ENCODE measurements at regions not wholly inside any gene's neighbourhood (a gene's known extent, or its start where the extent isn't known, plus 50 kb on each side); places are given as distances from the start of the nearest gene placed in this dataset.

DNA sequence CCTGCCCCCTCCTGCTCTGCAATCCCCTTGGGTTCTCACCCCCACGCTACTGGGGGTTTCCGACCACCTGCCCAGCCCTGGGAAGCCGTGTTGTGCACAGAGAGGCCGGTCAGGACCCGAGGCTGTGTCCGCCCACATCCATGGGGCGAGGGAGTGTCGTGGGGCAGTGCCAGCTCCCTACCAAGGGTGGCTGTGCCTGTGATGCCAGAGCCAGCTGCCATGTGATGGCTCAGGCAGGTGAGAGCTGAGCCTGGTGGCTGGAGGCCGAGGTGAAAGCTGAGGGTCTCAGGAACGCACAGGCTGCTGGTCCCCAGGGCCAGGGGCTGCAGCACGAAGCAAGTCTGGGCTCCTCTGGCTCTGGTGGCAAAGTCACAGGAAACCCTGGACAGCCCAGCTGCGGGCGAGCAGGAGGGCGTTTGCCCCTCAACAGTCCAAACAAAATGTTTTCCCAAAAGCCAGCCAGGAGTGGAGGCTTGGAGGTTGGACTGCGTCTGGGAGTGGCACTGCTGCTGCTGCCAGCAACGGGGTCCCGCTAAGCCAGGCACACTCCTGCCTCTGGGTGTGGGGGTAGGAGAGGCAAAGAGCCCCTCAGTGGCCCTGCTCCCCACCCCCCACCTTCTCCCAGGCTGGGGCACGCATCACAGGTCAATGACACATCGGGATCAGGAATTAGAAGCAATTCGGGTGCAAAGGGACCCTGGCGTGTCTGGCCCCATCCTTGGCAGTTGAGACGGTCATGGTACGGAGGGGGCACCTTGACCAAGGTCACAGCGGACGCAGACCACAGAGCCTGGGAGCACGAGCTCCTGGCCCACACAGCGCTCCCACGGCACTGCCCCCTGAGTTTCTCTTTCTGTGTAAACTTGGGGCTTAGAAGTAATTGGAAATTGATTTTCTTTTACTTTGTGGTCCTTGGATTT, 72.4 kb upstream of the GPC1 start:
- DNase-seq = no peak

DNA sequence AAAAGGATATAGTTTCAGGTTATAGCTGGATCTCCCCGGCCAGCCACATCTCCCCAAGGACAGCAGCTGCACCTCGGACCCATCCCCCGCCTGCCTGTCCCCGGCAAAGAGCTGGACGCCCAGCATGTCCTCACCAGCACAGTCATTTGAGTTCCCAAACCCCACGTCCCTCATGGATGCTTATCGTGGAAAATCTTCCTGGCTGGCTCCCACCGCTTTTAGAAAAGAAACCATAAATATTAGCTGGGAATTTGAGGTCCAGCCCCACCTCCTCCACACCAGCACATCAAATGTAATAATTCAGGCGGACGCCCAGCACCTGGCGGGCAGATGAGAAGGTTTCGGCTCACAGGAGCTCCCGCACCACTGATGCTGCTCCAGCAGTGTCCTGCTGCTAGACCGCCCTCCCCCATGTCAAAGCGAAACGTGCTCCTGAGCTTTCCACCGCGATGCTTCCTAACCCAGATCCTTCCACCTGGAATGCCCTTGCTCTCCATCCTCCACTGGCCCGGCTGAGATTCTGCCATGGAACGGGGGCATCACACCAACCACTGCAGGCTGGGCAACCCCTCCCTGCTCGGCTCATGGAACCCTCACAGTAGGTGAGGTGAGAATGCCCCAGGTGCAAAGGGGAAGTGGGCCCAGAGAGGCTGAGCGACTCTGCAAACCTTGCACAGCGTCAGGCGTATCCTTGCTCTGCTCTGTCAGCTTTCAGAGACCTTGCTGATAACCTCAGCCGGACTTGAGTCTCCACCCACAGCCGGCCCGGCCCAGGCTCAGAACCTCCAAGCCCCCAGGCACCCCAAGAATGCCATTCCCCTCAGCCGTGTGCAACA, 71.5 kb upstream of the GPC1 start:
- DNase-seq = peak in 1 of 3 experiments; percentile 33

DNA sequence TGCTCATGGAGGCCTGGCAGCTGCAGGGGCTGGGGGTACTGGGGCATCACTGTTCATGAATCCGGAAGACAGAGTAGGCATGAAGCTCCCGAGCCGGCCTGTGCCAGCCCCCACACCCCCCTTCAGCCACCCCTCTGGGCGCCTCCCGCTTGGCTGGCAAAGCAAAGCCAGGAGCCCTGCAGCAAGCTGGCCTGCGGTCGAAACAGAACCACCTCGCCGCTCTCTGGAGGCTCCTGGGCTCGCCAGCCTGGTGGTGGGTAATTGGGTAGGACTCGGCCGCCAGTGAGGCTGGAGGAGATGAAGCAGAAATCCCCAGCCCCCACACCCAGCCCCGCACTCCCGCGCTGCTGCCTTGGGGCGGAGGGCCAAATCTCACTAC, 70.9 kb upstream of the GPC1 start:
- DNase-seq = no peak

DNA sequence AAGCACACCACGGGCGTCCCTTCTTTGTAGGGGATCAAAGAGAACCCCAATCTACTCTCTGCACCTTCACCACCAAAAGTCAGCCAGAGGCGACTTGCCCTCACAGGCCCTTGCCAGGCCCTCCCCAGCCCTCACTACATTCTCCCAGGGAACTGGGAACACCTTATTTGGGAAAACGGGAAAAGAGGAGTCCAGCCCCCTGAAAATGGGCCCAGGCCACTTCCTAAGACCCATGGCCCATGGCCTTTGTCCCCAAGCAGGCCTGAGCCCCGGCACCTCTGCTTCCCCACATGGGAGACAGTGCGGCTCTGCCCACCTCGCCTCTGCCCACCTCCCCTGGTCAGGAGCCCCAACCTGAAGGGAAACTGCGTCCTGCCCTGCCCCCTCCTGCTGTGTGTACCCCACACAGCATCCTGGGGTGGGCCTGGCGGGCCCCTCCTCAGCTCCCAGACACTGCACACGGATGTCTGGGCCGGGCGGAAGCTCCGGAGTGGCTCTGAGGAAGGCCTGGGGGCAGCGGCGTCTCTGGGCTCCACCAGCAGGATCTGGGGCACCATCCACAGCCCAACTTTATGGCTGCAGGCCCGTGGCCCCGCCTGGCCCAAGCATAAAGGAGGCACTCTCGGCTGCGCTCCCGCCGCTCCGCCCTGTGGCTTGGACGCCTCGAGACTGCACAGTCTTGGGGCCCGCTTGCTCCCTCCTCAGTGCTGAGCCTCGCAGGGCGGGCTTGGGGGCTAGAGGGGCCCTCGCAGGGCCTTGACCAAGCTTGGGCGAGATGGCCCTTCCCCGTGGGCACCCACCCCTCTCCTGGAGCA, 70.3 kb upstream of the GPC1 start:
- DNase-seq = no peak

DNA sequence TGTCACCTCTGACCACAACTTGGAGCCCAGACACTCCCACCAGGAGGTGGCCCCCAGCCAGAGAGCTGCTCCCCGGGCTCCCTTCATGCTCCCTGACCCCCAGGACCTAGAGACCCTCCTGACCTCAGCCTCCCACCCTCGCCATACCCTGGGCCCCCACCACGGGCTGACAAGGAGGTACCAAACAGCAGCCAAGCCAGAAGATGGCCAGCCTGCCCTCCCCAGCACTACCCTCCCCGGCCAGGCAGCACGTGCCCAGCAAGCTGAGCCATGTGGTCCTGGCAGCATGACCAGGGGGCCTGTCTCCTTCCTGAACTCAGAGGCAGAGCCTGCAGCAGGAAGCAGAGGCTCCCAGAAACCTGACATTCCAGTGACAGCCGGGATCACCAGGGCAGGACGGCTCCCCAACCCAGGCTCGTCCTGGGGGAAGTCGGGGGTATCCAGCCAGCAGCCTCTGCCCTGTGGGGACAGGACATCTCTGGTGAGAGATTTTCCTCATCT, 69.4 kb upstream of the GPC1 start:
- no peak for DNase-seq

DNA sequence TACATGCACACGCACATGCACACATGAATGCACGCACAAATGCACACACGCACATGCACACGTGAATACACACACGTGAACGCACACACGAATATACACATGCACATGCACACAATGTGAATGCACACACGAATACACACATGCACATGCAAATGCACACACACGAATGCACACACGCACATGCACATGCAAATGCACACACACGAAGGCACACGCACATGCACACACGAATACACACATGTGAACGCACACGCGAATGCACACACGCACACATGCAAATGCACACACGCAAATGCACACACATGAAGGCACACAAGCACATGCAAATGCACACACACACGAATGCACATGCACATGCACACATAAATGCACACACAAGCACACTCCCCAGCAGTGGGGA, 68.6 kb upstream of the GPC1 start:
- no peak for DNase-seq

DNA sequence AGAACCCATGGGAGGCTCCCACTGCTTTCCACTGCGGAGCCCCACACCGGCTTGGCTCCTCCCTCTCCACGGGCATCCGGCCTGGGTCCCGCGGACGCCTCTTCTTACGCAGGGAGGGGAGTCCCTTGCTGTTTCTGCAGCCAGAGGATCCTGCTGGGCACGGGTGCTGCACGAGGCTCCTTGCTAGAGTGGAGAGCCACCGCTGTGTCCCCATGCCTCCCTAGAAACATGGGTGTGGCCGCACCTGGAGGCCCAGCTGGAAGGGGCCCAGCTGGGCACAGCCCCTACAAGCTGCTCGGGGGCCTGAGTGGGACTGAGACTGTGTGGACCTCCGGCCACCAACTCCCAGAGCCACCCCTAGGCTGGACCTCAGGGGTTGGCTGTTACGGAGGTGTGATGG, 67.7 kb upstream of the GPC1 start:
- DNase-seq = no peak

DNA sequence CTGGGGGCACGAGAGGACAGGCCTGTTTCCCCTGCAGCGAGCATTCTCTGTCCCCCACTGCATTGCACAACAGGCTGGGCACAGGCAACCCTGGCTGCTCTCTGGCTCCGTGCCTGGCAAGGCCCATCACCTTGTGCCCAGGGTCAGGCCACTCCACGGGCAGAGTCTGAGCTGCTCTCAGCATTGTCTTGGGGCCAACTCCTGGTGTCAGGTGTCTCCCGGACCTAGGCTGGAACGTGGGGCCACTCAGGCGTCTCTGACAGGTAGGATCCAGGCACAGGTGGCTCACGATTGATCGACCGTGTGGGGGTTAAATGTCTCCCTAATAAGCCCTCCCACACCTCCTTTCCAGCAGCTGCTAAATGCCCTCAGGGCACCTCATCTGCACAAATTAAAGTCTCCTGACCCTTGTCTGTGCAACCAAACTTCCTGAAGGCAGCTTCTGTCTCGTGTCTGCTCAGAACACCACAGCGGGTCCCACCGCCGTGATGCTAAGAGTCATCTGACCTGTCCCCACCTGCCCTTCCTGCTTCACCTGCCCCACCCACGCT, 66.6 kb upstream of the GPC1 start:
- peak; percentile 5 to 90 (median 69) for DNase-seq

DNA sequence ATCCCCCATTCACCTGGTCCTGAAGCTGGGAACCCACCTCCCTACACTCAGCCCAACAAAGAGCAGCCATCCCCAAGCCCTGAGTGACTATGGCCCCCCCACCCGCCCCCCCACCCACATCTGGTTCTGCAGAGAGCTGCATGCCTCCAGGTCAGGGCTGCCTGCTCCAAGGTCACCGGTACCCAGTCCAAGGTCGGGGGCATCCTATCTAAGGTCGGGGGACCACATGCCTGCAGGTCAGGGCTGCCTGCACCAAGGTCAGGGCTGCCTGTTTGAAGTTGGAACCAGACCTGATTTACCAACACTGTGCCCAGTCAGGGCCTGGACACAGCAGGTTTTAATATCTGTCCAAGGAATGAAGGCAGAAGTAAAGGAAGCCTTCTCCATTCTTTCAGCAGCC, 66.1 kb upstream of the GPC1 start:
- no peak for DNase-seq

DNA sequence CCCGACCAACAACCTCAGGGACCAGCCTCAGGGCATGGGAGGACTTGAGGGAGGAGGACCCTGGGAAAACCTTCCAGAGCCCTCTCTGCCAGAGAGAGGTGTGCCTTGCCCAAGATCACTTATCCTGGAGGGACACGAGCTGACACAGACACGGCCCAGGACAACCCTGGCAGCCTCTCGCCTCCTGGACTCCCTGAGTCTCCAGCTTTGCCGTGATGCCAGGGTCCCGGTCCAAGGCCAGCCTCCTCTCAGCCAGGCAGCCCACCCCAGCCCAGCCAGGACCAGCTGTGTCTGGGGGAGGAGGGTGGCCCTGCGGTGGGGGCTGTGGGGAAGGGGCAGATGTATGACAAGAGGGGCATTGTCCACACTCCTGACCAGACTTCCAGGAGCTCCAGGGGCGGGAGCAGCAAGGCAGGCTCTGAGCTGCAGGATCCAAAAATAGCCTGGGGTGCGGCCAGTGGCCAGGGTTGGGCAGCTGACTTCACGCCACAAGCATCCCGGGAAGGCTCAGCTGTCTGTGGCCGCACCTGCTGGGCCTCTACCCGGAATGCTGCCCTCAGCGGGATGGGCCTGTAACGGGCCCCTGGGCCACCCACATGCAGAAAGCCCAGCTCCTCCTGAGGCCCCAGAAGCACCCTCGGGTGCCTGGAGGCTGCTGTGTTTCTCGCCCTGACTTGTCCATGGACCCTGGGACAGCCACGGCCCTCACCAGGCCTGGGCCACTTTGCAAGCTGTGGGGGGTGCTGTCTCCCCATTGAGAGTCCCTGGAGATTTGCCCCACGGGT, 65.5 kb upstream of the GPC1 start:
- peak in 1 of 3 experiments; percentile 8 for DNase-seq

DNA sequence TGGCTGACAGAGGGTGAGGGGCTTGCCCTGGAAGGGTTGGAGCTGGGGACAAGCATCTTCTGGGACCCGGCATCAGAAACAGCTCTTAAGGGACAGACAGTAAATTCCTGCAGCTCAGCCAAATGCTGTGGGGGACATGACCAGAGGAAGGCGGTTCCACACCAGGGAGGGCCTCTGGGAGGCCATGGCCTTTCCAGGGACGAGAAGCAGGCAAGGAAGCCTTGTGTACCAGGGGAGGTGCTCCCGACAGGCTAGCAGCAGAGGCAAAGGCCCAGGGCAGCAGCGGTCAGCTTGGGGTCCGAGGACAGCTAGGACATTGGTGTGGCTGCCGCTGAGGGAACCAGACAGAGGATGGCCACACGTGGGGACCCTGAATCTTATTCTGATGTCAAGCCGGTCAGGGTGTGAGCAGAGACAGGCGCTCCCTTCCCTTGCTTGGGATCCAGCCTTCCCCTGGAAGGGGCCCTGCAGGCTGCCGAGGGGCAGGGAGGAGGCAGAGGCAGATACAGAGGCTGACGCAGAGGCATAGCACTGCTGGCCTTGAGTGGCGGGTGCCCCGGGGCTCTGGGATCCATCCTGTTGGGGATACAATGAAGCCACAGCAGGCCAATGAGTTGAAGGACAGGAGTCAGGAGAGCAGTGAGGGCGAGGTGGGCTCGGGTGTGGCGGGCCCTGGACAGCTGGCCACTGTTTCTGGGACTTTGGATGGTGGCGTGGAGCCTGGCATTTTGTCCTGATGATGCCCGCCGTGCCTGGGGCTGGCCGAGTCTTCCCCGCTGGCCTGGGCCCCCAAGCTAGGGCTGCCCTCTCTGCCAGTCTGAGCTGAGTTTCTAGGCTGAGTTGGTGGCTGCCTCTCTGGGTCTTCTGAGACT, 64.1 kb upstream of the GPC1 start:
- DNase-seq = no peak

DNA sequence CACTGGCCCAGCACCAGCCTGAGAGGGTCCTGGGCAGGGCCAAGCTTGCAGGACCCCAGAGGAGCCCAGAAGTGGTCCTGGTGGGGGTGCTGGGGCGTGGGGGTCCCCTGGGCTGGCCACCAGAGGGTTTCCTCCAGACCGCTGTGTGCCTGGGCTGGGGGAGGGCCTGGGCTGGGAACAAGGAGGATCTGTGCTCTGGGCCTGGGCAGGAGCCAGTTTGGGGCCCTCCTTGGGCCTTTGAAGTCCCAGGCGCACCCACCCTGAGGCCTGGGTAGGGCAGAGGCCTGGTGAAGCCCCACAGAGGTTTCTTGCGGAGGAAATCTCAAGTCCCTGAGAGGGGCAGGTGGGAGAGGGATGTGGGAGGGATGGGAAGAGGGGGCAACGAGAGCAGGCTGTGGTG, 63.4 kb upstream of the GPC1 start:
- DNase-seq = no peak

DNA sequence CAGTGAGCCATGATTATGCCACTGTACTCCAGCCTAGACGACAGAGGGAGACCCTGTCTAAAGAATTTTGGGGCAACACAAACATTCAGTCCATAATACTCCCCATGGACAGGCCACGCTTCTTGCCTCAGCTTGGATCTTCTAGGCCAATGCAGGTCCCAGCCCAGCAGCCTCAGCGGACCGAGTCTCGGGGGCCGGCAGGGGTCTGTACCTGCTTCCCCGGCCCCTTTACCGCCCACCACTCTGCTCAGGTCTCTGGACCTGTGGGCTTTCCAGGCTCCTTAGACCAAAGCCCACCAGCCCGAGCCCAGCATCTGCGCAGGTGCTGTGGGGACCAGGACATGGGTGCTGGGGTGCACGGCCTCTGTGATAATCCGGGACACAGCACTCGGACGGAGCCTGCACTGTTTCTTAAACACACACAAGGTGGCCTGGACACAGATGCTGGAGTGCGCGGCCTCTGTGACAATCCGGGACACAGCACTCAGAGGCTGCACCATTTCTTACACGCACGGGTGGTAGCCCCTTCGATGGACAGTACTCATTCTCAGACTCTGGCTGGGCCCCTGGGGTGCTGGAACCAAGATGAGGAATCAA, 62.1 kb upstream of the GPC1 start:
- no peak for DNase-seq

DNA sequence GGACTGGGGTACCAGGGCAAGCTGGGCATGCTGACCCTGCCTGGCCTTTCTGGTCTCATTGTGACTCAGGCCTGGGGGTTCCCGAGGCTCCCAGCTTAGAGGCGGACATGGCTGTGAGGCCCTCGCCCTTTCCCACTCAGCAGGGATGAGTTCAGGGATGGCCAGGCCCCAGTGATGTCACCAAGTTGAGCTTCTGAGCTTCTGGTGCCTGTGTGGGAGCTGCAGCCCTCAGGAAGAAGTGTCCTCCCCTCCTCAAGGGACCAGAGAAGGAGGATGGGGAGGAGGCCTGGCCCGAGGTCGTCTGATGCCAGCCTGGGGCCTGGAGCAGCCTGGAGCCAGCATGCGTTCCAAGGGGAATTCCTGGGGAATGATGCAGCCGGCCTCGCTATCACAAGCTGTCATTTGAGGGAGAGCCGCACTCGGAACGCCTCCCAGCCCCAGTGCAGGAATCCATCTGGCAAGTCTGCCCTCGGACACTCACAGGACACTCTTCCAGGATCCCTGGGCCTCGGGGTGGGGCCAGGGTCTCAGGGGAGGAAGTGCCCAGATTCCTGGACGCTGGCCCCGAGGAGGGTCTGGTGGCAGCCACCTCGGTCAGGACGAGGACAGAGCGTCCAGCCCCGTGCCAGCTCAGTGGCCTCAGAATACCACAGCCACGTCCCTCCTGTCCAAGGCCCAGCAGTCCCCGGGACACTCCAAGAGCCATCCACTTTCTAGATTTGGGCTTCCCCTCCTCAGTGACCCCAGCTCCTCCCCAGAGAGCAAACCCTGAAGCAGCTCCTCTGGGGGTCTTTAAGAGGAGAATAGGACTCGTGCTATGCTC, 61.2 kb upstream of the GPC1 start:
- no peak for DNase-seq

DNA sequence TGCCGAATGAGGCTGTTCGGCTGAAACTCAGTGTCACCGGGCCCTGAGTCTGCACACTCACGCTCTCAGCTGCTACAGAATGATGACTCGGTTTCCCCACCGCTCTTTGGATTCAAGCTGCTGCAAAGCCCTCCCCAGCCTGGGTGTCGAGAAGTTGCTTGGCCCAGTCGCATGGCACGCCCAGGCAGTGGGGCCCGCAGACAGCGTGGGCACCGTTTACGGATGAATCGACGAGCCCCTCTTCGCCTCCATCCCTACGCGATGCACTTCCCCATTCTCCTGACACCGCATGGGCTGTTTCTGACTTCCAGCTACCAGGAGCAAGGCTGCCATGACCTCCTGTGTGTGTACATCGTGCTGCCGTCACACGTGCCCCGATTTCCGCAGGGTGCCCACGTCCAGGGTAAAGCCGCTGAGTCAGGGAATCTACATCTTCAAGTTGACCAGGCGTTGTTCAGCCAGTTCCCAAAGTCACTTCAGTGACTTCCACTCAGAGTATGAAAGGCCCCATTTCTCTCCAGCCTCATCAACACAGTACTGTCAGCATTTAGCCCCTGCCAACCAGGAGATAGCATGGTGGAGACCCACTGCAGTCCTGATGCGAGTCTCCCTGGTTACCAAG, 60.3 kb upstream of the GPC1 start:
- DNase-seq = no peak

DNA sequence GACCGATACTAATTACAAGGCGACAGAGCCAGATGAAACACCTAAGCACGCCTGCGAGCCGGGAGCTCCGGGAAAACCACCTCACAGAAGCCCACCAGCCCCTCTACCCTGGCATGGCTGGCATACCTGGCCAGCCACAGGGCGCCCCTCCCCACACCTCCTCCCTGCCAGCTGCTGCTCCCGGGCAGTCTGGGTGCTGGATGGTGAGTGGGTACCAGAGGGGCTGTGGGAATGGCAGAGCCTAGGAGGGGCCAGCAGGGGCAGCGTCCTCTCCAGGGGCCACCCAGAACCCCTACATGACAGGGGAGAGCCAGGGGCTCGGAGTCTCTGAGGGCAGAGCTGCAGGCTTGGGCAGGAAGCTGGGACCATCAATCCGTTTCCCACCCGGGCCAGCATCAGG, 58.7 kb upstream of the GPC1 start:
- no peak for DNase-seq

DNA sequence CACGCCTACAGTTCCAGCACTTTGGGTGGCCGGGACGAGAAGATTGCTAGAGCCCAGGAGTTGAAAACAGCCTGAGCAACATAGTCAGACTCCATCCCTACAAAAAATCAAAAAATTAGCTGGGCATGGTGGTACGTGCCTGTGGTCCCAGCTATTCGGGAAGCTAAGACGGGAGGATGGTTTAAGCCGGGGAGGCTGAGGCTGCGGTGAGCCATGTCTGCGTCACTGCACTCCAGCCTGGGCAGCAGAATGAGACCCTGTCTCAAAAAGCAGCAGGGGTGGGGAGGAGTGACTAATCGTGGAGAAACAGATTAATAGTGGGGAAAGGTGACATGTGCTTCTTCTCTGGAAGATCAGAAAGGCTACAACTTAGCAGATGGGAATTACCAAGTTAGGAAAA, 58.1 kb upstream of the GPC1 start:
- no peak for DNase-seq

DNA sequence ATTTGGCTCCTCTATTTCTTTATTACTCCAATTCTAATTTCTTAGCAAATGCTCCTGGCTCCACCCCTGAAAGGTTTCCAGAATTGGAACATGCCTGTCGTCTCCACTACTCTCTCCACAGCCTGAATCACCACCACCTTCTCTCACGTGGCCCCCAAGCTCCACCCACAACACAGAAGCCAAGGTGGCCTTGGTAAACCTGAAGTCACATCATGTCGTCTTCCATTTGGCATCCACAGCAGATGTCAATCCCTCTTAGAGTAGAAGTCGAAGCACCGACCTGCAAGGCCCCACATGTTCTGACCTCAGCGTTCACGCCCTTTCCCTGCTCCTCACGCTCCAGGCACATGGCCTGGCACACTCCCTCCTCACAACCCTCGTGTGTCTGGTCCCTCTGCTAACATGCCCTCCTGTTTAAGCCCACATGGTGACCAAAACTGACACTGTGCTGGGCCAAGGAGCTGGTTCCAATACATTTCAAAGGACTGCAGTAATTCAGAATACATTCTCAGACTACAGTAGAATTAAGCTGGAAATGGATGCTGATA, 56.3 kb upstream of the GPC1 start:
- DNase-seq = no peak

All from NCI-H1417 (cell line).